ENCODE measurements at regions not wholly inside any gene's neighbourhood (a gene's known extent, or its start where the extent isn't known, plus 50 kb on each side); places are given as distances from the start of the nearest gene placed in this dataset.

- TF ChIP-seq CTCF (conservative IDR thresholded peaks at IDR 0.05 in 1 of 2, IDR thresholded peaks at IDR 0.05 in 1 of 2; ENCODE audit: low read depth in 1 of 2, low read length in 2 of 2) (no peak), EZH2 (IDR thresholded peaks at IDR 0.05; ENCODE audit: low read length, missing control alignments) (no peak)
Measured at GRCh38 chr18:75124991-75125381, 84.0 kb downstream of the PTGR3 start.

Data from fibroblast of lung (primary cell).